ENCODE measurements at regions not wholly inside any gene's neighbourhood (a gene's known extent, or its start where the extent isn't known, plus 50 kb on each side); places are given as distances from the start of the nearest gene placed in this dataset.

- TF ChIP-seq CTCF (IDR thresholded peaks at IDR 0.05), result no peak
These were observed 663.5 kb downstream of the SORCS1 start for GRCh38 chr10:106500925-106501525.

GRCh38 chr10:106500041-106500924 is 664.2 kb downstream of the SORCS1 start:
- intact Hi-C loops (cut with DNase I), result no loop called here
- Histone ChIP-seq H3K27me3 (ENCODE audit: insufficient read depth in 3 of 3, low read length in 2 of 3) (peaks cover 0 to 2% (median 0%) of the 10 kb centered on the region in 3 donors), H3K9me3 (no peaks in the 10 kb centered on the region), H3K4me1 (no peaks in the 10 kb centered on the region), H3K36me3 (ENCODE audit: insufficient read depth in 1 of 2, low read depth in 1 of 2) (no peaks in the 10 kb centered on the region), H3K4me3 (no peak overlapping the region), H3K27ac (no peak overlapping the region)
- TF ChIP-seq CTCF (IDR thresholded peaks at IDR 0.05), result no peak
- 31 to 59% (median 50%) methylated on average over 1 of the region's 1 CpG for WGBS, 3 donors
- DNase-seq (no peak), ATAC-seq (no peak)

More at GRCh38 chr10:106500925-106501525, 663.5 kb downstream of the SORCS1 start:
- intact Hi-C loops (cut with DNase I), result no loop called here
- H3K27me3 ChIP-seq (ENCODE audit: insufficient read depth in 3 of 3, low read length in 2 of 3), result peaks cover 0 to 2% (median 0%) of the 10 kb centered on the region in 3 donors
- no peaks in the 10 kb centered on the region for H3K9me3 ChIP-seq
- DNase-seq, result no peak
- H3K36me3 ChIP-seq (ENCODE audit: insufficient read depth in 1 of 2, low read depth in 1 of 2), result no peaks in the 10 kb centered on the region
- H3K4me1 ChIP-seq, result no peaks in the 10 kb centered on the region
- no peak for ATAC-seq
- H3K4me3 ChIP-seq, result no peak overlapping the region
- no peak overlapping the region for H3K27ac ChIP-seq

DNA sequence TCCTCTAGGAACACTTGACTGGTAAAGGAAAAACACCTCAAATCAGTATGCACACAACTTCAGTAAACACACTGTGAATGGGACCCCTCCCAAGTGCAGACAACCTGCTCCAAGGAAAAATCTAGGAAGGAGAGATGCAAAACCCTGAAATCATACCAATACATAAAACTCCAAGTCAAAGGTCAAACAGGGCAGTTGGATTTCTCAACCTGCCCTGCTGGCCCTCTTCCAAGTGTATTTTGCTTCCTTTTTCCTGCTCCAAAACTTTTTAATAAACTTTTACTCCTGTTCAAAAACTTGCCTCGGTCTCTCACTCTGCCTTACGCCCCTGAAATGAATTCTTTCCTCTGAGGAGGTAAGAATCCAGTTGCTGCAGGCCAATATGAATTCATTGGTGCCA is 665.1 kb downstream of the SORCS1 start:
- no peak overlapping the region for H3K27ac ChIP-seq
- no peak for TF ChIP-seq CTCF (IDR thresholded peaks at IDR 0.05)
- H3K27me3 ChIP-seq (ENCODE audit: insufficient read depth in 3 of 3, low read length in 2 of 3), result peaks cover 0 to 2% (median 0%) of the 10 kb centered on the region in 3 donors
- intact Hi-C loops (cut with DNase I), result no loop called here
- H3K4me1 ChIP-seq, result no peaks in the 10 kb centered on the region
- H3K36me3 ChIP-seq (ENCODE audit: insufficient read depth in 1 of 2, low read depth in 1 of 2), result no peaks in the 10 kb centered on the region
- WGBS, 3 donors, result 93 to 94% (median 93%) methylated on average over 2 of the region's 2 CpGs
- no peaks in the 10 kb centered on the region for H3K9me3 ChIP-seq
- no peak overlapping the region for H3K4me3 ChIP-seq
- DNase-seq, result no peak
- ATAC-seq, result no peak

GRCh38 chr10:106498675-106499074 is 665.8 kb downstream of the SORCS1 start:
- Histone ChIP-seq H3K9me3 (no peaks in the 10 kb centered on the region), H3K36me3 (ENCODE audit: insufficient read depth in 1 of 2, low read depth in 1 of 2) (no peaks in the 10 kb centered on the region), H3K27ac (no peak overlapping the region), H3K4me1 (no peaks in the 10 kb centered on the region), H3K27me3 (ENCODE audit: insufficient read depth in 3 of 3, low read length in 2 of 3) (peaks cover 0 to 2% (median 0%) of the 10 kb centered on the region in 3 donors), H3K4me3 (no peak overlapping the region)
- no peak for TF ChIP-seq CTCF (IDR thresholded peaks at IDR 0.05)
- ATAC-seq (no peak), DNase-seq (no peak)
- intact Hi-C loops (cut with DNase I), result no loop called here
- 62 to 65% (median 63%) methylated on average over 4 of the region's 4 CpGs for WGBS, 3 donors

Measured in psoas muscle (tissue), 7 donors.